SJCRH30 (cell line): ENCODE measurements at regions not wholly inside any gene's neighbourhood (a gene's known extent, or its start where the extent isn't known, plus 50 kb on each side); places are given as distances from the start of the nearest gene placed in this dataset.
A peak's percentile ranks its signal among the peaks of the same experiment; 100 is the strongest.
"Not testable (repeated sequence)": the region's sequence is repeated elsewhere in the genome, so short reads cannot be mapped to it uniquely, and the experiment has no call there.

Experiments used
- DNase-seq, 2 experiments: peaks; one replicate each; pipeline ENCODE4 v3.0.0-alpha.2; 2015 to 2020
- H3K27ac ChIP-seq: fragments of 250-450 bp; sonication (Bioruptor Pico); 2 replicates; pipeline ENCODE4 v1.5.1; 2020; ENCODE audit warnings: mild to moderate bottlenecking, moderate library complexity
- H3K27me3 ChIP-seq: fragments of 250-450 bp; sonication (Bioruptor Pico); 2 replicates; pipeline ENCODE4 v1.5.1; 2020; ENCODE audit warnings: mild to moderate bottlenecking, moderate library complexity
- H3K36me3 ChIP-seq: fragments of 250-450 bp; sonication (Bioruptor Pico); 2 replicates; pipeline ENCODE4 v1.5.1; 2020; ENCODE audit warnings: mild to moderate bottlenecking, moderate library complexity
- H3K4me1 ChIP-seq: fragments of 250-450 bp; sonication (Bioruptor Pico); 2 replicates; pipeline ENCODE4 v1.5.1; 2020; ENCODE audit warnings: mild to moderate bottlenecking, moderate library complexity
- H3K4me3 ChIP-seq: fragments of 250-450 bp; sonication (Bioruptor Pico); 2 replicates; pipeline ENCODE4 v1.5.1; 2020; ENCODE audit warnings: mild to moderate bottlenecking, moderate library complexity
- H3K9me3 ChIP-seq: fragments of 250-450 bp; sonication (Bioruptor Pico); replicated peaks from 2 replicates; pipeline ENCODE4 v1.5.1; 2020; ENCODE audit warnings: mild to moderate bottlenecking, moderate library complexity

GRCh38 chr1:213690341-213690917, 297.3 kb upstream of the PROX1 start:
- Histone ChIP-seq H3K4me1 (no peaks in the 10 kb centered on the region), H3K36me3 (no peaks in the 10 kb centered on the region), H3K27me3 (no peaks in the 10 kb centered on the region), H3K9me3 (no peaks in the 10 kb centered on the region), H3K27ac (no peak overlapping the region), H3K4me3 (no peak overlapping the region)
- no peak for DNase-seq

DNA sequence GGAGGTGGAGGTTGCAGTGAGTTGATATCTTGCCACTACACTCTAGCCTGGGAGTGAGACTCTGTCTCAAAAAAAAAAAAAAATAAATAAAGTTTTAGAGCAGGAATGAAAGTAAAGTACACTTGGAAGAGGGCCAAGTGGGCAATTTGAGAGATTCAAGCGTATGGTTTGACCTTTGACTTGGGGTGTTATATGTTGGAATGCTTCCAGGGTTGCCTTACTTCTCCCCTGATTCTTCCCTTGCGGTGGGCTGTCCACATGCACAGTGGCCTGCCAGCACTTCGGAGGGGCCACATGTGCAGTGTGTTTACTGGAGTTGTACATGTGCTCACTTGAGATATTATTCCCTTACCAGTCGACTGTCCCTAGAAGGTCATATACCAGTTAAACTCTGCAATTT, 295.5 kb upstream of the PROX1 start:
- Histone ChIP-seq H3K4me3 (no peak overlapping the region), H3K27ac (no peak overlapping the region)

GRCh38 chr1:213693864-213694263, 293.9 kb upstream of the PROX1 start:
- H3K4me3 ChIP-seq: no peak overlapping the region
- DNase-seq: no peak
- H3K4me1 ChIP-seq: no peaks in the 10 kb centered on the region
- no peaks in the 10 kb centered on the region for H3K9me3 ChIP-seq
- no peaks in the 10 kb centered on the region for H3K36me3 ChIP-seq
- no peaks in the 10 kb centered on the region for H3K27me3 ChIP-seq
- no peak overlapping the region for H3K27ac ChIP-seq

More for the DNA sequence above, 295.5 kb upstream of the PROX1 start:
- Histone ChIP-seq H3K9me3 (no peaks in the 10 kb centered on the region), H3K4me1 (no peaks in the 10 kb centered on the region), H3K27me3 (no peaks in the 10 kb centered on the region), H3K36me3 (no peaks in the 10 kb centered on the region)
- DNase-seq: no peak

DNA sequence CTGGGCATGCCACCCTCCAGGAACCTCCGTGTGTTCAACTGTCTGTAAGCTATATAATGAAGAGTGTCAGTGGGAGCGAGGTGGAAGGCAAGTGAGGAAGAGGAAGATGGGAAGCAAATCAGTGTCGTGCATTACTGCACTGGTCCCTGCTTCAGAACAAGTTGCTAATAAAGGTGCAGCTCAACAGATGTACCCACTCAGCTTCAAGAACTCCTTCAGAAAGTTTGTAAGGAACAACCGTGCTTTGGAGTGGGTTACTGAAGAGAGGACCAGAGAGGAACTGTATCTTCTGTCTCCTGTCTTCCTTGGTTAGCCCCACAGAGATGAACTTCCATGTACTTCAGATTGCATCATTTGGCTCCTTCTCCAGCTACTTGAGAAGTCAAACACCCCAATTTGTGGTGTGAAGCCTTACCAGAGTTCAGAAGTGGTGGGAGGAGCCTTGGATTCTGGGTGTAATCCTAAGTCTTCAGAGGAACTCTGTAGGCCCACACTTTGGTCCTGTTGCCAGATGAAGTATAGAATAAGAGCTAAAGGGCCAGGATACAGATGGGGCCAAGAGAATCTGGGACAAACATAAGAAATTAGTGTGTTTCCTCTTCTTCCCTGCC, 290.5 kb upstream of the PROX1 start:
- Histone ChIP-seq H3K36me3 (no peaks in the 10 kb centered on the region), H3K27me3 (no peaks in the 10 kb centered on the region), H3K9me3 (no peaks in the 10 kb centered on the region), H3K4me3 (no peak overlapping the region), H3K4me1 (no peaks in the 10 kb centered on the region), H3K27ac (no peak overlapping the region)
- no peak for DNase-seq

DNA sequence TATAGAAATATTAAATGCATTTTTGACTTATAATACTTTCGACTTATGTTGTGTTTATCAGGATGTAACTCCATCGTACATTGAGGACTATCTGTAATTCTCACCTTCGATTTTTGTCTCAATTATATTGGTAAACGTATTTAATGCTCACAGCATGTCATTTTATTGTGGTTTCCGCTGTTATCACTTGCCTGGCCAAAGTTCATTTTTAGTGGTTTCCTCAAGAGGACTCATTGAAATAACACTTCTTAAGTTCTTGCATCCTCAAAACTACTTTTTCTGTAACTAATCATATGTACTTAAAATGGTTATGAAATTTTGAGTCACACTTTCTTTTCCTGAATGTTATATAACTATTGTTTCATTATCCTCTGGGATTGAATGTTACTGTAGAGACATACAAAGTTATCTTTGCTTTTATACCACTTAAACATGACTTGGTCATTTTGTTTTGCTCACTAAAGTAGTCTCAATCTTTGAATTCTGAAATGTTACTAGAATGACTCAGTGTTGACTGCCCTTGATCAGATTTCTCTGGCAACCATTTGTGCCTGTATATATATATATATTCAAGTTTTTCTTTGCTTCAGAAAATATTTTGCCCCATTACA, 289.6 kb upstream of the PROX1 start:
- Histone ChIP-seq H3K27me3 (no peaks in the 10 kb centered on the region), H3K27ac (no peak overlapping the region), H3K4me3 (no peak overlapping the region), H3K36me3 (no peaks in the 10 kb centered on the region), H3K4me1 (no peaks in the 10 kb centered on the region), H3K9me3 (no peaks in the 10 kb centered on the region)
- DNase-seq: no peak

GRCh38 chr1:213702703-213703102, 285.1 kb upstream of the PROX1 start:
- H3K4me1 ChIP-seq: no peaks in the 10 kb centered on the region
- no peaks in the 10 kb centered on the region for H3K9me3 ChIP-seq
- no peaks in the 10 kb centered on the region for H3K36me3 ChIP-seq
- H3K27me3 ChIP-seq: no peaks in the 10 kb centered on the region
- no peak overlapping the region for H3K4me3 ChIP-seq
- no peak overlapping the region for H3K27ac ChIP-seq
- no peak for DNase-seq

- Histone ChIP-seq H3K36me3 (no peaks in the 10 kb centered on the region), H3K4me1 (no peaks in the 10 kb centered on the region), H3K27me3 (no peaks in the 10 kb centered on the region), H3K9me3 (0 out of 2 replicates have a peak, but pooled peaks cover 2% of the 10 kb centered on the region), H3K27ac (no peak overlapping the region), H3K4me3 (no peak overlapping the region)
- no peak for DNase-seq
Measured at GRCh38 chr1:213704941-213705340, 282.8 kb upstream of the PROX1 start.

GRCh38 chr1:213711833-213712490, 275.8 kb upstream of the PROX1 start:
- H3K27ac ChIP-seq, H3K4me1 ChIP-seq, DNase-seq, H3K4me3 ChIP-seq, H3K9me3 ChIP-seq, H3K27me3 ChIP-seq, H3K36me3 ChIP-seq: not testable (repeated sequence)

- Histone ChIP-seq H3K27ac (no peak overlapping the region), H3K27me3 (no peaks in the 10 kb centered on the region), H3K36me3 (no peaks in the 10 kb centered on the region), H3K9me3 (no peaks in the 10 kb centered on the region), H3K4me1 (no peaks in the 10 kb centered on the region), H3K4me3 (no peak overlapping the region)
- DNase-seq: no peak
Measured at GRCh38 chr1:213714645-213715044, 273.1 kb upstream of the PROX1 start.

GRCh38 chr1:213715182-213715581, 272.6 kb upstream of the PROX1 start:
- Histone ChIP-seq H3K27ac (no peak overlapping the region), H3K9me3 (no peaks in the 10 kb centered on the region)

DNA sequence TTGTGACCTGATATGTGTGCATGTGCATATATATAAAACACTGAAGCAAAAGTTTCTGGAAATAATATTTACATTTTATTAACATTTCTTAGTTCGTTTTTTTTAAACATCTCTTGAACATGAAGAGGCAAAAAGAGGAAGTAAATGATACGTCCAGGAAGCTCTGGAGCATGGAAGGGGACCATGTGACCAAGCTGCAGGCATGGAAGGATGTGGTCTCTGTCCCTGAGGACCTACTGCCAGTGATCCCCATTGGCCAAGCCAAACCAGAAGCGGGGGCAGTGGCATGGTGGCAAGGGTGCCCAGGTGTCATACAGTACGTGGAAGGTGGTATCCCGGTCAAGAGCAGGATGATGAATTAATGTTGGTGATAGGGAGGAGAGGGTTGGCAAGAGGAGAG, 268.3 kb upstream of the PROX1 start:
- no peak for DNase-seq
- Histone ChIP-seq H3K9me3 (no peaks in the 10 kb centered on the region; the same call in 1 of the 2 replicates), H3K36me3 (0 out of 2 replicates have a peak, but pooled peaks cover 2% of the 10 kb centered on the region), H3K27ac (no peak overlapping the region), H3K4me1 (no peaks in the 10 kb centered on the region; the same call in 1 of the 2 replicates), H3K27me3 (no peaks in the 10 kb centered on the region), H3K4me3 (no peak overlapping the region)

More at GRCh38 chr1:213715182-213715581, 272.6 kb upstream of the PROX1 start:
- DNase-seq: no peak
- no peaks in the 10 kb centered on the region for H3K4me1 ChIP-seq
- H3K27me3 ChIP-seq: no peaks in the 10 kb centered on the region
- no peaks in the 10 kb centered on the region for H3K36me3 ChIP-seq
- no peak overlapping the region for H3K4me3 ChIP-seq

- H3K9me3 ChIP-seq: no peaks in the 10 kb centered on the region; the same call in 1 of the 2 replicates
- H3K36me3 ChIP-seq: 0 out of 2 replicates have a peak, but pooled peaks cover 2% of the 10 kb centered on the region
- H3K27ac ChIP-seq: no peak overlapping the region
- peak in 1 of 2 experiments; percentile 10 for DNase-seq
- peaks cover 4% of the 10 kb centered on the region for H3K4me1 ChIP-seq
- H3K4me3 ChIP-seq: no peak overlapping the region
- H3K27me3 ChIP-seq: no peaks in the 10 kb centered on the region
Measured at GRCh38 chr1:213720032-213720431, 267.7 kb upstream of the PROX1 start.

GRCh38 chr1:213723187-213723586, 264.6 kb upstream of the PROX1 start:
- Histone ChIP-seq H3K27me3 (no peaks in the 10 kb centered on the region), H3K4me1 (peaks cover 9% of the 10 kb centered on the region), H3K4me3 (no peak overlapping the region), H3K9me3 (no peaks in the 10 kb centered on the region; the same call in 1 of the 2 replicates), H3K36me3 (0 out of 2 replicates have a peak, but pooled peaks cover 2% of the 10 kb centered on the region), H3K27ac (no peak overlapping the region)
- no peak for DNase-seq

GRCh38 chr1:213724640-213725536, 262.9 kb upstream of the PROX1 start:
- Histone ChIP-seq H3K27ac (peak overlapping the region; percentile 48), H3K4me3 (peak overlapping the region; percentile 14), H3K27me3 (no peaks in the 10 kb centered on the region), H3K36me3 (0 out of 2 replicates have a peak, but pooled peaks cover 2% of the 10 kb centered on the region), H3K4me1 (peaks cover 9% of the 10 kb centered on the region), H3K9me3 (no peaks in the 10 kb centered on the region; the same call in 1 of the 2 replicates)
- DNase-seq: peak; percentile 77 to 86
